ENCODE measurements at regions not wholly inside any gene's neighbourhood (a gene's known extent, or its start where the extent isn't known, plus 50 kb on each side); places are given as distances from the start of the nearest gene placed in this dataset.
"Not testable (repeated sequence)": the region's sequence is repeated elsewhere in the genome, so short reads cannot be mapped to it uniquely, and the experiment has no call there.

- no peak for DNase-seq
Measured at GRCh38 chr17:56690441-56691291, 97.2 kb downstream of the NOG start.

DNA sequence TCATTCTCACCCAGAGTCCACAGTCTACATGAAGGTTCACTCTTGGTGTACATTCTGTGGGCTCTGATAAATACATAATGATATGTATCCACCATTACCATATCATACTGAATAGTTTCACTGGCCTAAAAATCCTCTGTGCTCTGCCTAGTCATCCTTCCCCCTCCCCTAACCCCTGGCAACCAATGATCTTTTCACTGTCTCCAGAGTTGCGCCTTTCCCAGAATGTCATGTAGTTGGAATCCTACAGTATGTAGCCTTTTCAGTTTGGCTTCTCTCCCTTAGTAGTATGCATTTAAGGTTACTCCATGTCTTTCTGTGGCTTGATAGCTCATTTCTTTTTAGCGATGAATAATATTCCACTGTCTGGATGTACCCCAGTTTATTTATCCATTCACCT lies 101.3 kb downstream of the NOG start:
- no peak for DNase-seq

- DNase-seq = no peak
Measured at GRCh38 chr17:56697190-56697589, 103.7 kb downstream of the NOG start.

GRCh38 chr17:56699186-56699894 lies 105.8 kb downstream of the NOG start:
- no peak for DNase-seq

- DNase-seq = no peak
Measured at GRCh38 chr17:56700919-56701420, 107.5 kb downstream of the NOG start.

DNA sequence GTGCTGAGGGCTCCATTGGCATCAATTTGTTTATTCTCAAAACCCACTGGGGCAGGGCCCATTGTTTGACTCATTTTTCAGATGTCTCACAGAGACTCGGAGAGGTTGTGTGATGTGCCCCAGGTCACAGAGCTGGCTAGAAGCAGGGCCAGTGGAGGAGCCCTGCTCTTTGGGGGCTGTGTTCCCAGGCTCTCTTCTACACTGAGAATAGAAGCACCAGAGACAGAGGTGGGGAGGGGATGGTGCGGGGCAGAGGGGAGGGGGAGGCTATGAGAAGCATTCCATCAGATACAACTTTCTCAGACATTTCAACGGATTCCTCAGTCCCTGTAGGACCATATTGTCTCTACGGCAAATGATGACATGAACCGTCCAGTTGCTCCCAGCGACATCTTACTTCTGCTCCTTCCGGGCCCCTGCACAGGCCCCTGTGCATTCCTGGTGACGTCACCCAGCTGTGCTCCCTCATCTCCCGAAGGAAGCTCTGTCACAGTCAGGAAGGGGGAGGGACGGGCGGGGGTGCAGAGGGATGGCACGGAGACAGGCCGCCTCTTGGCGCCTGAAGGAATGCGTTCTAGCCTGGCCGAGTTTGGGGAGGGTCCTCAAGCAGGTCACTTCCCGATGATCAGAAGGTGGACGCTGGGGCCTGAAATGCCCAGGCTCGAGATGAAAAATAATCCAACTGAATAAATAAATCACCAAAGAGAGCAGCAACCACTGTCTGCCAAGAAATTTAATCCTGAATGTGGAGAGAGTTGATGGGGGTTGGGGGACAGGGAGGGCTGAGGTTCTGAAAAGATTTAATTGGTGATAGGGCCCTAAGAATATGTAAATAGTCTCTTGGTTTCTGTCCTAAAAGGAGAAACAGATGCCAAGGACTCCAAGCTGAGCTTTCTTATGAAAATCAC lies 114.1 kb downstream of the NOG start:
- no peak for DNase-seq

GRCh38 chr17:56708220-56708558 lies 114.7 kb downstream of the NOG start:
- no peak for DNase-seq

- DNase-seq = no peak
Measured at GRCh38 chr17:56708670-56709410, 115.3 kb downstream of the NOG start.

DNA sequence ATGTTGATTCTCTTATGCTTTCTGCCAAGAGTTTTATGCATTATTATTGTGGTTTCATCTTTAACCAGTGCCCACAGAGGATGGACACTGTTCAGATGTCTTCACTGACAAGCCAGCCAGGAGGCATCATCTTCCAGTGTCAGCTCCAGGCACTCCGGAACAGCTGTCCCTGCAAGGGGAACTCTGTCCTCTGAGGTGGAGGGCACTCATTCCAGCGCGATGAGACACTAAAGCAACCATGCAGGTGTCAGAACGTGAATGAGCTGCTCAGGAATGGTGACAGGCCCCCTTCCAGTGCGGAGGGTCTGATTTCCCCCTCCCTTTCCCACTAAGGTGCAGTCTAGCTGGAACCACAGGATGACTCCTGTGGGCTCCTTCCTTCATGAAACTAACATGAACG lies 117.5 kb downstream of the NOG start:
- no peak for DNase-seq

- peak; percentile 29 to 64 (median 47) for DNase-seq
Measured at GRCh38 chr17:56715613-56716357, 117.9 kb downstream of the C17orf67 start.

DNA sequence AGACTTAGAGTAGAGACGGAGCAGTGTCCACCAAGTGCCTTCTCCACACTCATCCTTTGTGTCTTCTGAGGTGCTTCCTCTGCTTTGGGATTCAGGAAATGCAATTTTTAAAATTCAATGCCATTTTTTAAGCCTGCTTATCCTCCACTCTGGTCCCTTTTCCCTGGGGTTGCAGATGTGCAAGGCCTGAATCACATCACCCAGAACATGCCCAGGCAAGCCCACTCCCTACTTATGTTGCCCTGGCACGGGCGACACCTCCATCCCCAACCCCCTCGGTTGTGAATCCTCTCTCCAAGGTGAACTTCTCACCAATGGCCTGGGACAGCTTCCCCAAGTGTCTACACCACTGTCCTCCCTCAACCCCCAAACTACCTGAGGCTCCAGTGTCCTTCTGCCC lies 116.2 kb downstream of the C17orf67 start:
- no peak for DNase-seq

GRCh38 chr17:56718515-56718914 lies 115.2 kb downstream of the C17orf67 start:
- no peak for DNase-seq

DNA sequence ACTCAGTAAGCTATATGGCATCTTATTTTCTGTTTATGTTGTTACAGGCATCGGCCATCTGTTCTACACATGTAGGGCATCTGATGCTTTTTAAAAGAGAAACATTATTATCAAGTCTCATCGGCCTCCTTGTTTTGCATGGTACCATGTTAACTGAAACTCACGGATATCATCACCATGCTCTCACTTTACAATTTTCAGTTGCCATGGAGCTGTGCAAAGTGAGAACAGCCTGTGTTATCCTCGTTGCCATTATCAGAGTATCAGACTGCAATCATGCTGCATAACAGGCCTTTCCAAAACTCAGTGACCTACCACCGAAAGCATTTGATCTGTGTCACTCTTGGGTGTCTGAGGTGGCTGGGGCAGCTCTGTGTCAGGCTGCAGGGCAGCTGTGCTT lies 110.3 kb downstream of the C17orf67 start:
- no peak for DNase-seq

DNA sequence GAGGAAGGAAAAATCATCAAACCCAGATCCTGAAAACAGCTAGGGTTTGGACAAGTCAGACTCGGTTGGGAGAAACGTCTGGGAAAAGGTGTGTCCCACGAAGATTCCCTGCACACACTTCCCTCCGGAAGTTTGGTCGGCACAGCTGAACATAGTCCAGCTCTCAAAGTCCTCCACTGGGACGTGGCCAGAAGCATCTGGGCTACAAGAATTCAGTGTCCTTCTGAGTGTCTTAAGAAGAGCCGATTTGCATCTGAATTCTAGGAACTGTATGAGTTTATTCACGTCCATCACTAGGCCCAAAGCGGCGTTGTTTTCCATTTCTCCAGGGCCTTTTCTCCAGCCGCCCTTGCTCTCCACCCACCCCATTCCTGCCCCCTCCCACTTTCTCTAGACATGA lies 109.1 kb downstream of the C17orf67 start:
- DNase-seq = no peak

GRCh38 chr17:56725144-56725543 lies 108.6 kb downstream of the C17orf67 start:
- DNase-seq = no peak

DNA sequence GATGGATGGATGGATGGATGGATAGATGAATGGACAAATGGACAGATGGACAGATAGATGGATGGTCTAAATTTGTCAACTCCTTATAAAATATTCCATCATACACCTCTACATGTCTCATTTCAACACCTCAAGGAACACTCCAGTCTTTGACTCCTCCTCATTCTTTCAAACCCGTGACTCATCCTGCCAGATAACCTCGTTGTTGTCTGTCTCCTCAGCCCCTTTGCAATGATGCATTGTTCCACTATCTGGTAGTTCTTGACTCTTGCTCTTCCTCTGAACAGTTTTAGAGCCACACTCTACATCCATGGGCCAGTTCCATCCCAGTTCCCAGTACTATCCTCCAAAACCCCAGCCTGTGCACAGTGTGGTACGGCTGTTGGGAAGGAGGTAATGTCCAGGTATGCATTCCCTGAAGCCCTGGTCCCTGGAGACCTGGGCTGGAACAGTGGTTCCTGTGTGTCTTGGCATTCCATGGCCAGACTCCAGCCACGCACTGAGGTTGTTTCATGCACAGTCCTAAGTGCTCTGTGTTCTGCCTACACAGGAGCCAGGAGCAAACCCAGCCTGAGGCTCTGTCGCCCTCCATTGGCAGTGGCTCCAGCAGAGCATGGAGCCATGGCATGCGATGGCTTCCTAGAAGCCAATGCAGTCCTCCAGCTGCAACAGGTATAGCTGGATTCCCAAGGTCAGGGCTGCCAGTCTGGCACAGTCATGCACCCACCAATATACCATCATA lies 105.7 kb downstream of the C17orf67 start:
- DNase-seq = no peak

DNA sequence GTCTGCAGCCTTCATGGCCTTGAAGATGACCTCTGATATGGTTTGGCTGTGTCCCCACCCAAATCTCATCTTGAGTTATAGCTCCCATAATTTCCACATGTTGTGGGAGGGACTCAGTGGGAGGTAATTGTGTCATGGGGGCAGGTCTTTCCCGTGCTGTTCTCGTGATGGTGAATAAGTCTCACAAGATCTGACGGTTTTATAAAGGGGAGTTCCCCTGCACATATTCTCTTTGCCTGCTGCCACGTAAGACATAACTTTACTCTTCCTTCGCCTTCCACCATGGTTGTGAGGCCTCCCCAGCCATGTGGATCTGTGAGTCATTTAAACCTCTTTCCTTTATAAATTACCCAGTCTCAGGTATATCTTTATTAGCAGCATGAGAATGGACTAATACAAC lies 102.6 kb downstream of the C17orf67 start:
- not testable (repeated sequence) for DNase-seq

- no peak for DNase-seq
Measured at GRCh38 chr17:56733833-56734232, 99.9 kb downstream of the C17orf67 start.

DNA sequence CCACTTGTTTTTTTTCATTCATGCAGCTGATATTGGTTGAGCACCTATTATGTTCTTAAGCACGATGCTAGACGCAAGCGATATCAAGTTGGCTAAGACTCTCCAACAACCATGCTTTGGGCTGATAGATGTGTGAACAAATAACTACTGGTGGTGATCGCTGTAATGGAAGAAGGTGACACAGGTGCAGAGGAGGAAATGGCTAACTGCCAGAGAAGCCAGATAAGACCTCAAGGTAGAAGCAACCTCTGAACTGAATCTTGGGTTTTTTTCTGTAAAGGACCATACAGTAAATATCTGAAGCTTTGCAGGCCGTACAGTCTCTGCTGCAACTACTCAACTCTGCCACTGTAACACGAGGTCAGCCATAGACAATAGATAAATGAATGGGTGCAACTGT lies 97.9 kb downstream of the C17orf67 start:
- no peak for DNase-seq

- no peak for DNase-seq
Measured at GRCh38 chr17:56737421-56738161, 96.1 kb downstream of the C17orf67 start.

Measured in activated naive CD4-positive, alpha-beta T cell (primary cell).